ENCODE measurements at regions not wholly inside any gene's neighbourhood (a gene's known extent, or its start where the extent isn't known, plus 50 kb on each side); places are given as distances from the start of the nearest gene placed in this dataset.

- no peak for DNase-seq
These were observed 366.2 kb downstream of the ACTL7B start for GRCh38 chr9:108489567-108489966.

- DNase-seq: no peak
These were observed 369.0 kb downstream of the ACTL7B start for GRCh38 chr9:108486831-108487230.

GRCh38 chr9:108484468-108484867, 371.3 kb downstream of the ACTL7B start:
- DNase-seq: no peak

GRCh38 chr9:108483676-108484075, 372.1 kb downstream of the ACTL7B start:
- no peak for DNase-seq

- DNase-seq: no peak
These were observed 375.7 kb downstream of the ACTL7B start for GRCh38 chr9:108479989-108480652.

DNA sequence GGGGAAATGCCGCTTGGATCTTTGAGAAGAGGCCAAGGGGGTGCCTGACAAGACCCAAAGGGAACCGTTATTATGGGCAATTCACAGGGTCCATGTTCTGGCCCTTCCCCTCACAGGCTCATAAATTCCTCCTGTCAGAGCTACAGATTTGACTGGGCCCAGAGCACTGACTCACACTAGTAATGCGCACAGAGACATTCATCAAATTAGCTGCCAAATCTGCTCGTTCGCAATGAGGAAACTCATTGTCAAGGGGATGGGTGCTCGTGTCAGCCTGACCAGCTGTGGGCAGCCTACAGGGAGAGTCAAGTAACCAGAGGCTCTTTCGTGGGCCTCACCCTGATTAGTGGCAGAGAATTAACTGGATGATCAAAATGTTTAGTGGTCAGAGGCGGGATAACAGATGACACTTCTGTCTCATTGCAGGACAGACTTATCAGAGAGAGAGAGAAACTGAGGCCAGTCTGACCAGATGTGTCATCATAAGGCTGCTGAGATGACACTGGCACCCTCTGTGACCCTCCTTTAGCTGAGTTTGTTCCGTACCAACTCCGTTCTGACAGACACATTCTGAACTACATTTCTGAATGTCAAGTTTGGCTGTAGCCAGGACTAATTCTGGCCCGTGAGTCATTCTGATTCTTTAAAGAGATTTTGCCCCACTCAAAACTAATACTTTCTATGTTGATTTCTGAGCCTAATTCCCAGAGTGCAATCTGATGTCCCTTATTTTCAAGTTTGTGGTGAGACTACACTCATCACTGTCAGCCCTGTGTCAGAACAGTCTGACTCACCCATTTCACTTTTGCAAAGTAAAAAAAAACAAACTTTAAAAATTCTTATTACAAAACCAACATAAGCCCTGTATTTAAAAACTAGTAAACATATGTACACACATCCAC, 377.1 kb downstream of the ACTL7B start:
- no peak for DNase-seq

GRCh38 chr9:108477529-108478006, 378.2 kb downstream of the ACTL7B start:
- no peak for DNase-seq

DNA sequence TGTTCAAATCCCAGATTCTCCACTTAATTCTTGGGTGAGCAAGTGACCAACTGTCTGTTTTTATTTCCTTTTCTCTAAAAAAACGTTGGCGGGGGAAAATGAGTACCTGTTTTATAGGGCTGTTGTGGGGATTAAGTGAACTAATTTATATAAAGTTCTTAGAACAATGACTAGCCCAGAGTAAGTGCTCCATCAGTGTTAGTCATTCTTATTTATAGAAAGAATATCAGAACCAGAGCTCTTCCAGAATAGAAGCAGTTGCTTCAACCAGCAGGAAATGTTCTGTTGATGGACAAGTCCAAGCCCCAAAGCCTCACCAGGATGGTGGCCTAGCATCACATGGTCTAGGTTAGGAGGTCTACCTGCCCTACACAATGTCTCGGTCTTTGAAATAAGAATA, 379.2 kb downstream of the ACTL7B start:
- DNase-seq: no peak

- no peak for DNase-seq
These were observed 380.0 kb downstream of the ACTL7B start for GRCh38 chr9:108475813-108476212.

DNA sequence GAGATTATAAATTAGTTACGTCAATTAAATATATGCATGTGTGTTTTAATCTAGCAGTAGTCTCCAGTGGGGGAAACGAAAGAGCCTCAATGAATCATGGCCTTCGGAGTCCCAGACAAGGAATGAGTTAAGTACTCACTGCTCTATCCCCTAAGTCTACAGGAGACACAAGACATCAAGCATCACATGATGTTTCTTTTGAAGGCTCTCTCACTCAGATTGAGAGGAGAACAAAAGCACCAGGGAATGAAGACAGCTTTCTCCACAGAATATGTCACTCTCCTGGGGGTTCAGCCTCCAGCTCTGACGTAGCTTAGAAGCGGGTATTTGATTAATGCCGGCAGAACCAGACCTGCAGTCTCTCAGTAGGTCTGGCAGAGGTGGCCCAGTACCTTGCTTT, 381.4 kb downstream of the ACTL7B start:
- no peak for DNase-seq

GRCh38 chr9:108473209-108474112, 382.3 kb downstream of the ACTL7B start:
- DNase-seq: peak; percentile 50

- DNase-seq: no peak
These were observed 386.1 kb downstream of the ACTL7B start for GRCh38 chr9:108469654-108470053.

GRCh38 chr9:108468364-108468763, 387.4 kb downstream of the ACTL7B start:
- no peak for DNase-seq

- DNase-seq: no peak
These were observed 388.0 kb downstream of the ACTL7B start for GRCh38 chr9:108467653-108468324.

GRCh38 chr9:108467161-108467560, 388.6 kb downstream of the ACTL7B start:
- no peak for DNase-seq

GRCh38 chr9:108466304-108466703, 389.5 kb downstream of the ACTL7B start:
- no peak for DNase-seq

DNA sequence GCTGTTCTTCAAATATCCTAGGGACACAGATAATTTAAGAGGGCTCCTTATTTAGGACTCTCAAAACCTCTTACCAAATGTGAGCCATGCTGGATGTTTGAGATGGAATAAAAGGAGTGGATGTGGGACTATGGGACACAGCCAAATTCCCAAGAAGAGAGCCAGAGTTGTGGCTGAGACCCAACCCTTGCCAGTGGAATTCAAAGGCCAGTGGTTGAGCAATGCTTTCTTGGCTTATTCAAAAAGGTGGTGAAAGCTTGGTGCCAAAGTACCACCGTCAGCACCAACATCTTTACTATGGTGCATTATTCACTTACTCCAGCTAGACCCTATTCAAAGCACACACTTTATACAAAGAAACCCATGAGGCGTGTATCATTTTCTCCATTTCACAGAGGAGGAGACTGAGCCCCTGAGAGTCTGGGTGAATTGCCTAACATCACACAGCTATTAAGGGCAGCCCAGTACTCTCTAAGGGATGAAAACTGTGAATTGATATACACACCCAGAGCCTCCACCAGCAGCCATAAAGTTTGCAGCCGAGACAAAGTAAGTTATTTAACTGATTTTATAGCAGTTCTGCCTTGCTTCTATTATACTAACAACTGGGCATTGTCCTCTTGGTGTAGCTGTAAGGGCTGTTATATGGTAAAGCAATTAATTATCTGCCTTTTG, 391.7 kb downstream of the ACTL7B start:
- no peak for DNase-seq

DNA sequence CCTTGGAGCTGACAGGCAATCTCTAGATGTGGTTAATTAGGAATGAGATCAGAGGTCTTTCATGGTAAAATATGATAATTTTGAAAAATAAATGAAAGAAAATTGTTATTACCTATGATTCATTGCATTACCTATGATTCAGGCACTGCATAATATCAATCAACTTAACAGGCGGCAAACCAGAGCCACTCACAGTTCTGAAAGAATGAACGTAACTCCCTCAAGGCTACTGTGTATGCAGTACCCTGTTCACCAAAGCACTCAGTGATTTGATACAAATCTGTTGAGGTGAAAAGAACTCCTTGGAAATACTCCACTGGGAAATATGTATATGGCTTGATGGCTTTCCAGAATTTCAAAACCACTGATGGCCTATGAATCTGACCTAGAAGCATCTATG, 398.9 kb downstream of the ACTL7B start:
- DNase-seq: no peak

GRCh38 chr9:108445431-108446071, 410.2 kb downstream of the ACTL7B start:
- no peak for DNase-seq

Data from tongue (tissue), 1 donor.